ENCODE measurements at regions not wholly inside any gene's neighbourhood (a gene's known extent, or its start where the extent isn't known, plus 50 kb on each side); places are given as distances from the start of the nearest gene placed in this dataset.
"Not testable (repeated sequence)": the region's sequence is repeated elsewhere in the genome, so short reads cannot be mapped to it uniquely, and the experiment has no call there.

- Histone ChIP-seq H3K27ac (ENCODE audit: low read depth, low read length, poor library complexity, severe bottlenecking) (no peak overlapping the region), H3K36me3 (ENCODE audit: insufficient read depth, low read length, poor library complexity, severe bottlenecking) (no peaks in the 10 kb centered on the region), H3K27me3 (replicated peaks; ENCODE audit: insufficient read depth, low read depth, low read length, poor library complexity) (peaks cover 5% of the 10 kb centered on the region), H3K4me1 (ENCODE audit: insufficient read depth, low read length, poor library complexity, severe bottlenecking) (no peaks in the 10 kb centered on the region), H3K9me3 (ENCODE audit: low read depth, low read length, poor library complexity, severe bottlenecking) (no peaks in the 10 kb centered on the region), H3K4me3 (ENCODE audit: low read depth, low read length, poor library complexity, severe bottlenecking) (no peak overlapping the region)
- DNase-seq (ENCODE audit: low spot score), result no peak
- TF ChIP-seq EZH2 (IDR thresholded peaks at IDR 0.05; ENCODE audit: borderline replicate concordance, low read depth, low read length, poor library complexity, severe bottlenecking) (no peak), CTCF (conservative IDR thresholded peaks at IDR 0.05; ENCODE audit: low read depth, low read length) (no peak)
- BruUV-seq (replicated peaks), result no TSS peak
- CTCF ChIA-PET, result no interaction called here
- POLR2A ChIA-PET (ENCODE audit: low non-redundant PET), result no interaction called here
- intact Hi-C loops (cut with micrococcal nuclease; ENCODE audit: unreplicated experiment), result no loop called here
These were observed 82.8 kb upstream of the PARP8 start for GRCh38 chr5:50583621-50584020.

DNA sequence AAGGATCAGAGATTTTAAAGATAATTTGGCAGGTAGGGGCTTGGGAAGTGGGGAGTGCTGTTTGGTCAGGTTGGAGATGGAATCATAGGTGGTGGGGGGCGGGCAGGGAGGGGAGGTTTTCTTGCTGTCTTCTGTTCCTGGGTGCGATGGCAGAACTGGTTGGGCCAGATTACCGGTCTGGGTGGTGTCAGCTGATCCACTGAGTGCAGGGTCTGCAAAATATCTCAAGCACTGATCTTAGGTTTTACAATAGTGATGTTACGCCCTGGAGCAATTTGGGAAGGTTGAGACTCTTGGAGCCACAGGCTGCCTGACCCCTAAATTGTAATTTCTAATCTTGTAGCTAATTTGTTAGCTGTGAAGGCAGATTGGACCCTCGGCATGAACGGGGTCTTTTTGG lies 78.0 kb upstream of the PARP8 start:
- H3K27ac ChIP-seq (ENCODE audit: low read depth, low read length, poor library complexity, severe bottlenecking); DNase-seq (ENCODE audit: low spot score); H3K4me3 ChIP-seq (ENCODE audit: low read depth, low read length, poor library complexity, severe bottlenecking); CTCF ChIA-PET; POLR2A ChIA-PET (ENCODE audit: low non-redundant PET); H3K9me3 ChIP-seq (ENCODE audit: low read depth, low read length, poor library complexity, severe bottlenecking); H3K27me3 ChIP-seq (replicated peaks; ENCODE audit: insufficient read depth, low read depth, low read length, poor library complexity); BruUV-seq (replicated peaks); intact Hi-C loops (cut with micrococcal nuclease; ENCODE audit: unreplicated experiment); H3K4me1 ChIP-seq (ENCODE audit: insufficient read depth, low read length, poor library complexity, severe bottlenecking); H3K36me3 ChIP-seq (ENCODE audit: insufficient read depth, low read length, poor library complexity, severe bottlenecking): not testable (repeated sequence)

- H3K4me1 ChIP-seq (ENCODE audit: insufficient read depth, low read length, poor library complexity, severe bottlenecking); intact Hi-C loops (cut with micrococcal nuclease; ENCODE audit: unreplicated experiment); DNase-seq (ENCODE audit: low spot score); POLR2A ChIA-PET (ENCODE audit: low non-redundant PET); H3K27ac ChIP-seq (ENCODE audit: low read depth, low read length, poor library complexity, severe bottlenecking); H3K36me3 ChIP-seq (ENCODE audit: insufficient read depth, low read length, poor library complexity, severe bottlenecking); H3K4me3 ChIP-seq (ENCODE audit: low read depth, low read length, poor library complexity, severe bottlenecking); H3K27me3 ChIP-seq (replicated peaks; ENCODE audit: insufficient read depth, low read depth, low read length, poor library complexity); BruUV-seq (replicated peaks); H3K9me3 ChIP-seq (ENCODE audit: low read depth, low read length, poor library complexity, severe bottlenecking); CTCF ChIA-PET: not testable (repeated sequence)
These were observed 75.8 kb upstream of the PARP8 start for GRCh38 chr5:50590444-50591189.

- H3K27me3 ChIP-seq (replicated peaks; ENCODE audit: insufficient read depth, low read depth, low read length, poor library complexity); POLR2A ChIA-PET (ENCODE audit: low non-redundant PET); H3K4me3 ChIP-seq (ENCODE audit: low read depth, low read length, poor library complexity, severe bottlenecking); CTCF ChIA-PET; H3K27ac ChIP-seq (ENCODE audit: low read depth, low read length, poor library complexity, severe bottlenecking); H3K4me1 ChIP-seq (ENCODE audit: insufficient read depth, low read length, poor library complexity, severe bottlenecking); H3K36me3 ChIP-seq (ENCODE audit: insufficient read depth, low read length, poor library complexity, severe bottlenecking); intact Hi-C loops (cut with micrococcal nuclease; ENCODE audit: unreplicated experiment); BruUV-seq (replicated peaks); H3K9me3 ChIP-seq (ENCODE audit: low read depth, low read length, poor library complexity, severe bottlenecking); DNase-seq (ENCODE audit: low spot score): not testable (repeated sequence)
These were observed 75.1 kb upstream of the PARP8 start for GRCh38 chr5:50591338-50591737.

- intact Hi-C loops (cut with micrococcal nuclease; ENCODE audit: unreplicated experiment), result no loop called here
- no TSS peak for BruUV-seq (replicated peaks)
- DNase-seq (ENCODE audit: low spot score), result no peak
- no peaks in the 10 kb centered on the region for H3K27me3 ChIP-seq (replicated peaks; ENCODE audit: insufficient read depth, low read depth, low read length, poor library complexity)
- POLR2A ChIA-PET (ENCODE audit: low non-redundant PET), result no interaction called here
- H3K9me3 ChIP-seq (ENCODE audit: low read depth, low read length, poor library complexity, severe bottlenecking), result no peaks in the 10 kb centered on the region
- TF ChIP-seq EZH2 (IDR thresholded peaks at IDR 0.05; ENCODE audit: borderline replicate concordance, low read depth, low read length, poor library complexity, severe bottlenecking) (no peak), CTCF (conservative IDR thresholded peaks at IDR 0.05; ENCODE audit: low read depth, low read length) (no peak)
- no peaks in the 10 kb centered on the region for H3K4me1 ChIP-seq (ENCODE audit: insufficient read depth, low read length, poor library complexity, severe bottlenecking)
- no peak overlapping the region for H3K4me3 ChIP-seq (ENCODE audit: low read depth, low read length, poor library complexity, severe bottlenecking)
- H3K27ac ChIP-seq (ENCODE audit: low read depth, low read length, poor library complexity, severe bottlenecking), result no peak overlapping the region
- no peaks in the 10 kb centered on the region for H3K36me3 ChIP-seq (ENCODE audit: insufficient read depth, low read length, poor library complexity, severe bottlenecking)
- CTCF ChIA-PET, result no interaction called here
These were observed 72.8 kb upstream of the PARP8 start for GRCh38 chr5:50593681-50594080.
